Tibial artery (tissue), 4 donors: ENCODE measurements at regions not wholly inside any gene's neighbourhood (a gene's known extent, or its start where the extent isn't known, plus 50 kb on each side); places are given as distances from the start of the nearest gene placed in this dataset.

ENCODE experiments used
- DNase-seq, 2 donors: peaks; one replicate each; pipeline ENCODE4 v3.0.0-alpha.2; 2019
- H3K27ac ChIP-seq, 2 donors: fragments of 200-600 bp; sonication (generic) in 1 of 2; 1 replicate in 1 of 2; 2 replicates in 1 of 2; pipeline ENCODE4 v1.5.1; 2018 to 2019; ENCODE audit warnings: mild to moderate bottlenecking in 1 of 2
- H3K27me3 ChIP-seq, 2 donors: fragments of 200-600 bp; sonication (generic) in 1 of 2; one replicate each; pipeline versions ENCODE4 v1.5.1 to v1.6.0; 2016 to 2019
- H3K36me3 ChIP-seq, 3 donors: fragments of 200-600 bp; sonication (generic) in 2 of 3; one replicate each; pipeline ENCODE4 v1.5.1; 2016 to 2019; ENCODE audit warnings: mild to moderate bottlenecking in 2 of 3
- H3K4me1 ChIP-seq, 4 donors: fragments of 200-600 bp; sonication (generic) in 2 of 4; 1 replicate in 3 of 4; 2 replicates in 1 of 4; pipeline ENCODE4 v1.5.1; 2016 to 2019
- H3K4me3 ChIP-seq, 2 donors: fragments of 200-600 bp; sonication (generic) in 1 of 2; 1 replicate in 1 of 2; 2 replicates in 1 of 2; pipeline ENCODE4 v1.5.1; 2018 to 2019; ENCODE audit warnings: mild to moderate bottlenecking in 2 of 2
- H3K9me3 ChIP-seq, 3 donors: fragments of 200-600 bp; sonication (generic) in 1 of 3; one replicate each; pipeline ENCODE4 v1.5.1; 2016 to 2019
- intact Hi-C: fragments of 100-400 bp; cut with DNase I; formaldehyde crosslinking; loops from one replicate; pipeline ENCODE4 v1.15.0; 2023; ENCODE audit warnings: low total_unique reads
- TF ChIP-seq, protein P1 (sequence below), 2 experiments: fragments of 200-600 bp in 1 of 2; fragments of 450-650 bp in 1 of 2; IDR thresholded peaks; one replicate each; pipeline ENCODE4 v1.5.1; 2017 to 2019; ENCODE audit warnings: antibody characterized with exemption in 2 of 2, mild to moderate bottlenecking in 1 of 2, moderate library complexity in 1 of 2

DNA sequence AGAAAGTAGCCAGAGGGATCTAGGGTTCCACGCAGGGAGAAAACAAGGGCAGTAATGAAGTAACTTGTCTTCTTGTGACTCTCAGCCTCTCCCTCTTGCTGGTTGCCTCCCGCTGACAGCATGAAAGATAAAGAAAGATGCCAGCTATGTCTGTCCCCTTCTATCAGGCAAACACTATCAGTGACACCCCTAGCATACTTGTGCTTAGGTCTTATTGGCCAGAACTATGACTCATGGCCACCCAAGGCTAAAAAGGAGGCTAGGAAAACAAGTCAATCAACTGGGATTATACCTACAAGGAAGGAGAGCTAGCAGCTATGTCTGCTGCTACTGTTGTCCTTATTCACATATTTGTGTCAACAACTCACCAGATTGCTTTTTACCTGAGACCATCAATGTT lies 206.8 kb upstream of the SOX4 start:
- H3K27ac ChIP-seq: no peak overlapping the region
- no peak for DNase-seq
- H3K27me3 ChIP-seq: no peaks in the 10 kb centered on the region
- H3K9me3 ChIP-seq: no peaks in the 10 kb centered on the region
- TF ChIP-seq, protein P1, sequence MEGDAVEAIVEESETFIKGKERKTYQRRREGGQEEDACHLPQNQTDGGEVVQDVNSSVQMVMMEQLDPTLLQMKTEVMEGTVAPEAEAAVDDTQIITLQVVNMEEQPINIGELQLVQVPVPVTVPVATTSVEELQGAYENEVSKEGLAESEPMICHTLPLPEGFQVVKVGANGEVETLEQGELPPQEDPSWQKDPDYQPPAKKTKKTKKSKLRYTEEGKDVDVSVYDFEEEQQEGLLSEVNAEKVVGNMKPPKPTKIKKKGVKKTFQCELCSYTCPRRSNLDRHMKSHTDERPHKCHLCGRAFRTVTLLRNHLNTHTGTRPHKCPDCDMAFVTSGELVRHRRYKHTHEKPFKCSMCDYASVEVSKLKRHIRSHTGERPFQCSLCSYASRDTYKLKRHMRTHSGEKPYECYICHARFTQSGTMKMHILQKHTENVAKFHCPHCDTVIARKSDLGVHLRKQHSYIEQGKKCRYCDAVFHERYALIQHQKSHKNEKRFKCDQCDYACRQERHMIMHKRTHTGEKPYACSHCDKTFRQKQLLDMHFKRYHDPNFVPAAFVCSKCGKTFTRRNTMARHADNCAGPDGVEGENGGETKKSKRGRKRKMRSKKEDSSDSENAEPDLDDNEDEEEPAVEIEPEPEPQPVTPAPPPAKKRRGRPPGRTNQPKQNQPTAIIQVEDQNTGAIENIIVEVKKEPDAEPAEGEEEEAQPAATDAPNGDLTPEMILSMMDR (IDR thresholded peaks at IDR 0.05): no peak
- intact Hi-C loops: no loop called here
- no peaks in the 10 kb centered on the region for H3K36me3 ChIP-seq
- H3K4me1 ChIP-seq: no peaks in the 10 kb centered on the region
- no peak overlapping the region for H3K4me3 ChIP-seq

DNA sequence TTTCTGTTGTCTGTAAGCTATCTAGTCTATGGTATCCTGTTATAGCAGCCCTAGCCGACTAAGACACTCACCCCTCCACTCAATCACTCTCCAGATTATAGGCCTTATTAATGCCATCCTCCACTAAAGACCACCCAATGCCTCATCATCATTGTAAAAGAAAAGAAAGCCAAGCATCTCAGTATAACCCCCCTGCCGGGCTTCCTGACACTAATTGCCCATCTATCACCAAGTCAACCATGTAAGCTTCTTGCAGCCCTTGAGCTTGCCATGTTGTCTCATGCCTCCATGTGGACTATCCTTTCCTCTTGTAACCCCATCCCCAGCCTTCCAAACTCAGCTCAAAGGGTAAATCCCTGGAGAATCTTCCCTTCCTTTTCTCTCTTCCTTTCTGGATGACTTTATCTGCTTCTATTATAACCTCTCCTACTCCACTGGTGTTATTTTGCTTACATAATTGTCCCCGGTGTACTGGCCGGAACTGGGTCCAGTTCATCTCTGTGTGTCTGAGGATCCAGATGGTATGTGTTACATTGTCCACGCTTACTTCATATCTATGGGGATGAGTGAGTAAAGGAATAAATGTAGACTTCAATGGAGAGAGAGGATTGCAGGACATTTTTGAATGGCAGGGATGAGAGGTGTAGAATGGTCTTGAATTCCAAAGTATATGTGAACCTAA lies 202.9 kb upstream of the SOX4 start:
- TF ChIP-seq, protein P1 (IDR thresholded peaks at IDR 0.05): no peak
- H3K27me3 ChIP-seq: no peaks in the 10 kb centered on the region
- H3K36me3 ChIP-seq: no peaks in the 10 kb centered on the region
- no peak overlapping the region for H3K4me3 ChIP-seq
- intact Hi-C loops: no loop called here
- H3K9me3 ChIP-seq: no peaks in the 10 kb centered on the region
- no peak overlapping the region for H3K27ac ChIP-seq
- no peak for DNase-seq
- H3K4me1 ChIP-seq: peaks cover 0 to 11% (median 3%) of the 10 kb centered on the region in 4 donors

DNA sequence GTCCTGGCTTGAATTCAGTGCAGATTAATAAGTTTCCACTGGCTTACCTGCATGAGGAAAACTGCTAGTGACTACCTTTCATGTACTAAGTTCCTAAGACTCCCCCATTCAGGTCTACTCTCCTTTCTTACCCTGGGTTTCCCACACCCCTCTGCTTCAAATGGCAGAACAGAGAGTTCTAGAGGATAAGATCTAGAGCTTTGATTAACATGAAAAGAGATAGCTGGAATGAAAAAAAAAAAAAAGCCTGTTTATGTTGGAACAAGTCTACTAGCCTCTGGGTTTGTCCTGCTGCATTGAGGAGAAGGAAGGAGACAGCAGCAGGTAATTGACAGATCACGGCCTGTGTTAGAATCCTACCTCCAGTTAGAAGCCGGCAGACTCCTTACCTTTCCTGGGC lies 201.4 kb upstream of the SOX4 start:
- intact Hi-C loops: no loop called here
- Histone ChIP-seq H3K27ac (no peak overlapping the region), H3K27me3 (no peaks in the 10 kb centered on the region), H3K9me3 (no peaks in the 10 kb centered on the region), H3K36me3 (no peaks in the 10 kb centered on the region), H3K4me3 (no peak overlapping the region), H3K4me1 (peaks cover 0 to 11% (median 3%) of the 10 kb centered on the region in 4 donors)
- DNase-seq: no peak
- TF ChIP-seq, protein P1 (IDR thresholded peaks at IDR 0.05): no peak

DNA sequence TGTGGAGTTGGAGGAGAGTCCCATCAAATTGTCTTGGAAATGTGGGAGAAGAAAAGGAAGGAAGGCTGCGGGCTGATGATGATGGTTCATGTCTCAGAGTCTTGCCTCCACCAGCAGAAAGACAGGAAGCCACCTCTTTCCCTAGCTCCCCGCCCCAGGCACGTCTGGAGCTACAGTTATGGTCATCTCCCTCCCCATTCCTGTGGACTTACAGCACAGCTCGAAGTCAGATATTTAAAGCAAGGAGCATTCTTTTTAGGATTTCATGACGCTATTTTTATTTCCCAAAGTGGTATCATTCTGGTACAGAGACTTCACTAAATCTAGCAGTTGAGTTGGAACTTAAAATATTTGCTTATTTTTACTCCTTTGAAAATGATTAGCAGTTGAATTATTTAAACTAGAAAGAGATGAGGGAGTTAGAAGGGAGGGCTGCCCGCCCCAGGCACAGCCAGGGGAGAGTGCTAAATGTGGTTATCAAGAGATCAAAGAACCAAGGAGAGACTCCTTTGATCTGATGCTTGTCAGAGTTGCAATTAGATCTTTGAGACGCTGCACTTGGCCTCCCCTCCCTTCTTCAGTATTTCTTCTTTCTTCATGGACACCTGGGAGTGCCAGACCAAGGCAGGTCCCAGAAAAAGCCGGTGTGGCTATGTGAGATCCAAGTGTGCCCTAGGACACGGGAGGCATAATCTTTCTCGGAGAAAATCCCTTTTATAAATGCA lies 199.9 kb upstream of the SOX4 start:
- TF ChIP-seq, protein P1 (IDR thresholded peaks at IDR 0.05): no peak
- no peaks in the 10 kb centered on the region for H3K9me3 ChIP-seq
- DNase-seq: no peak
- H3K4me3 ChIP-seq: no peak overlapping the region
- intact Hi-C loops: no loop called here
- H3K27ac ChIP-seq: peak overlapping the region in 1 of 2 donors; percentile 33
- H3K36me3 ChIP-seq: no peaks in the 10 kb centered on the region
- H3K4me1 ChIP-seq: peaks cover 0 to 11% (median 3%) of the 10 kb centered on the region in 4 donors
- H3K27me3 ChIP-seq: no peaks in the 10 kb centered on the region

DNA sequence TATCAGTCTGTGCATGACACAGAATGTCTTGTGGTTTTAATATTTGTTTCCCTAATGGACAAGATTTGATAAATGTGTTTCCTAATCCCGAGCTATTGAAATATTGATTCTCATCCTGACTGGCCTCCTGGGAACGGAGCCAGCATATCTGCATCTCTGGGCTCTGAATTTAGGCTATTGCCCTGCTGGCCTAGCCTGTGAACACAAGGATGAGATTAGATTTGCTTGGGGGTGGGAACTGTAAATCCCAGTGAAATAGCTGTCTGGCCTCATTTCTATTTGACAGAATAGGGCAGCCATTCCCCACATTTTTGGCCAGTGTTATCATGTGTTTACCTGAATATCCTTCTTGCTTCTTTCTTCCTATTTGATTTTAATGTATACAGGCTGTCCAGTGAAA lies 198.4 kb upstream of the SOX4 start:
- Histone ChIP-seq H3K4me3 (no peak overlapping the region), H3K9me3 (no peaks in the 10 kb centered on the region), H3K27ac (no peak overlapping the region), H3K27me3 (no peaks in the 10 kb centered on the region), H3K4me1 (peaks cover 0 to 11% (median 3%) of the 10 kb centered on the region in 4 donors), H3K36me3 (no peaks in the 10 kb centered on the region)
- intact Hi-C loops: no loop called here
- TF ChIP-seq, protein P1 (IDR thresholded peaks at IDR 0.05): no peak
- no peak for DNase-seq
